Neural crest cell (in vitro differentiated cells): ENCODE measurements at regions not wholly inside any gene's neighbourhood (a gene's known extent, or its start where the extent isn't known, plus 50 kb on each side); places are given as distances from the start of the nearest gene placed in this dataset.
"Not testable (repeated sequence)": the region's sequence is repeated elsewhere in the genome, so short reads cannot be mapped to it uniquely, and the experiment has no call there.

Experiments
- DNase-seq: peaks from one replicate; pipeline ENCODE4 v3.0.0; 2021; ENCODE audit warnings: low read depth, mixed read lengths, low spot score
- H3K27ac Mint-ChIP-seq: one replicate; pipeline ENCODE4 v1.8.0; 2021; ENCODE audit warnings: mild to moderate bottlenecking, mixed read lengths; ENCODE audit not compliant: unreplicated experiment
- H3K27me3 Mint-ChIP-seq: 2 replicates; pipeline ENCODE4 v1.8.0; 2021; ENCODE audit warnings: low read depth, mild to moderate bottlenecking, mixed read lengths
- H3K36me3 Mint-ChIP-seq: 2 replicates; pipeline ENCODE4 v1.8.0; 2021; ENCODE audit warnings: low read depth, mild to moderate bottlenecking, mixed read lengths
- H3K4me1 Mint-ChIP-seq: 2 replicates; pipeline ENCODE4 v1.8.0; 2021; ENCODE audit warnings: mixed read lengths
- H3K4me3 Mint-ChIP-seq: one replicate; pipeline ENCODE4 v1.8.0; 2021; ENCODE audit warnings: mild to moderate bottlenecking, mixed read lengths
- H3K9me3 Mint-ChIP-seq: 2 replicates; pipeline ENCODE4 v1.8.0; 2021; ENCODE audit warnings: mixed read lengths
- CTCF ChIP-seq: fragments of 200-600 bp; sonication (generic); conservative IDR thresholded peaks from 2 replicates; pipeline ENCODE4 v1.5.0; 2021; ENCODE audit warnings: antibody characterized with exemption, mild to moderate bottlenecking

GRCh38 chr6:74408844-74409243, 712.8 kb downstream of the CD109 start:
- TF ChIP-seq CTCF, result no peak
- Mint-ChIP-seq H3K27ac (no peak overlapping the region), H3K4me1 (peaks cover 20% of the 10 kb centered on the region), H3K36me3 (peaks cover 3% of the 10 kb centered on the region), H3K4me3 (no peak overlapping the region), H3K9me3 (peaks cover 2% of the 10 kb centered on the region), H3K27me3 (no peaks in the 10 kb centered on the region)
- DNase-seq, result no peak

- Mint-ChIP-seq H3K4me3 (no peak overlapping the region), H3K36me3 (no peaks in the 10 kb centered on the region), H3K4me1 (no peaks in the 10 kb centered on the region), H3K27ac (no peak overlapping the region), H3K27me3 (no peaks in the 10 kb centered on the region), H3K9me3 (peaks cover 8% of the 10 kb centered on the region)
- TF ChIP-seq CTCF, result no peak
- DNase-seq, result no peak
Measured at GRCh38 chr6:74404366-74404765, 708.4 kb downstream of the CD109 start.

- TF ChIP-seq CTCF, result no peak
- no peaks in the 10 kb centered on the region for H3K4me1 Mint-ChIP-seq
- no peaks in the 10 kb centered on the region for H3K27me3 Mint-ChIP-seq
- no peak for DNase-seq
- no peak overlapping the region for H3K27ac Mint-ChIP-seq
- peaks cover 8% of the 10 kb centered on the region for H3K9me3 Mint-ChIP-seq
- no peak overlapping the region for H3K4me3 Mint-ChIP-seq
- no peaks in the 10 kb centered on the region for H3K36me3 Mint-ChIP-seq
Measured at GRCh38 chr6:74402781-74403180, 706.8 kb downstream of the CD109 start.

GRCh38 chr6:74378437-74378836, 682.4 kb downstream of the CD109 start:
- H3K4me3 Mint-ChIP-seq, H3K4me1 Mint-ChIP-seq, DNase-seq, H3K36me3 Mint-ChIP-seq, H3K27ac Mint-ChIP-seq, H3K27me3 Mint-ChIP-seq: not testable (repeated sequence)
- peaks cover 14% of the 10 kb centered on the region for H3K9me3 Mint-ChIP-seq

GRCh38 chr6:74369556-74369993, 673.6 kb downstream of the CD109 start:
- H3K27me3 Mint-ChIP-seq, result no peaks in the 10 kb centered on the region
- no peak for DNase-seq
- TF ChIP-seq CTCF, result no peak
- no peak overlapping the region for H3K27ac Mint-ChIP-seq
- H3K4me1 Mint-ChIP-seq, result no peaks in the 10 kb centered on the region
- no peaks in the 10 kb centered on the region for H3K36me3 Mint-ChIP-seq
- no peaks in the 10 kb centered on the region for H3K9me3 Mint-ChIP-seq
- no peak overlapping the region for H3K4me3 Mint-ChIP-seq

- no peak for TF ChIP-seq CTCF
- Mint-ChIP-seq H3K27me3 (no peaks in the 10 kb centered on the region), H3K9me3 (no peaks in the 10 kb centered on the region), H3K27ac (no peak overlapping the region), H3K4me3 (no peak overlapping the region), H3K4me1 (no peaks in the 10 kb centered on the region), H3K36me3 (no peaks in the 10 kb centered on the region)
- DNase-seq, result no peak
Measured at GRCh38 chr6:74368746-74369145, 672.7 kb downstream of the CD109 start.
